DND-41 (cell line): ENCODE measurements at regions not wholly inside any gene's neighbourhood (a gene's known extent, or its start where the extent isn't known, plus 50 kb on each side); places are given as distances from the start of the nearest gene placed in this dataset.

Experiments
- ATAC-seq: fragments of 200-7000 bp; cut with Tn5 transposase; 3 replicates; pipeline ENCODE4 v1.9.1; 2021; ENCODE audit warnings: low read depth; ENCODE audit not compliant: insufficient read depth
- DNase-seq: peaks from one replicate; pipeline ENCODE4 v3.0.0-alpha.2; 2020
- H2AFZ ChIP-seq: 2 replicates; pipeline ENCODE4 v1.6.0; 2012; ENCODE audit warnings: low read depth, low read length
- H3K27ac ChIP-seq: 2 replicates; pipeline ENCODE4 v1.5.1; 2012; ENCODE audit warnings: low read length, inconsistent platforms
- H3K27me3 ChIP-seq: fragments of 200-600 bp; sonication (generic); 2 replicates; pipeline ENCODE4 v1.6.0; 2012; ENCODE audit warnings: low read length, mild to moderate bottlenecking, inconsistent platforms; ENCODE audit not compliant: insufficient read depth, poor library complexity
- H3K36me3 ChIP-seq: 2 replicates; pipeline ENCODE4 v1.5.1; 2012; ENCODE audit warnings: low read length, inconsistent platforms; ENCODE audit not compliant: insufficient read depth
- H3K4me1 ChIP-seq: 2 replicates; pipeline ENCODE4 v1.5.1; 2012; ENCODE audit warnings: mild to moderate bottlenecking, low read length; ENCODE audit not compliant: insufficient read depth
- H3K4me2 ChIP-seq: 2 replicates; pipeline ENCODE4 v1.6.0; 2012; ENCODE audit warnings: mild to moderate bottlenecking, moderate library complexity, low read length, inconsistent platforms; ENCODE audit not compliant: insufficient read depth
- H3K4me3 ChIP-seq, 2 experiments: fragments of 200-600 bp in 1 of 2; shearing (Covaris generic) in 1 of 2; 2 replicates each; pipeline ENCODE4 v1.5.1; 2012 to 2016; ENCODE audit warnings: inconsistent platforms in 2 of 2, low read length in 2 of 2, mild to moderate bottlenecking in 2 of 2, low read depth in 1 of 2, moderate library complexity in 1 of 2
- H3K79me2 ChIP-seq: 2 replicates; pipeline ENCODE4 v1.6.0; 2012; ENCODE audit warnings: low read length, inconsistent platforms; ENCODE audit not compliant: insufficient read depth
- H3K9ac ChIP-seq: 2 replicates; pipeline ENCODE4 v1.6.0; 2012; ENCODE audit warnings: low read depth, mild to moderate bottlenecking, inconsistent platforms, low read length, moderate library complexity
- H3K9me3 ChIP-seq: 2 replicates; pipeline ENCODE4 v1.5.1; 2012; ENCODE audit warnings: low read length, moderate library complexity, mild to moderate bottlenecking, inconsistent platforms; ENCODE audit not compliant: insufficient read depth, severe bottlenecking
- H4K20me1 ChIP-seq: 2 replicates; pipeline ENCODE4 v1.6.0; 2012; ENCODE audit warnings: low read length; ENCODE audit not compliant: insufficient read depth
- EZH2 ChIP-seq: IDR thresholded peaks from 3 replicates; pipeline ENCODE4 v1.6.1; 2012; ENCODE audit warnings: borderline replicate concordance, low read depth, mild to moderate bottlenecking, moderate library complexity, low read length, inconsistent platforms; ENCODE audit not compliant: severe bottlenecking
- TF ChIP-seq, protein P1 (sequence below): IDR thresholded peaks from 2 replicates; pipeline ENCODE4 v1.5.1; 2012; ENCODE audit warnings: borderline replicate concordance, low read length, moderate library complexity, mild to moderate bottlenecking; ENCODE audit not compliant: poor library complexity, severe bottlenecking; ENCODE audit errors: extremely low read depth

DNA sequence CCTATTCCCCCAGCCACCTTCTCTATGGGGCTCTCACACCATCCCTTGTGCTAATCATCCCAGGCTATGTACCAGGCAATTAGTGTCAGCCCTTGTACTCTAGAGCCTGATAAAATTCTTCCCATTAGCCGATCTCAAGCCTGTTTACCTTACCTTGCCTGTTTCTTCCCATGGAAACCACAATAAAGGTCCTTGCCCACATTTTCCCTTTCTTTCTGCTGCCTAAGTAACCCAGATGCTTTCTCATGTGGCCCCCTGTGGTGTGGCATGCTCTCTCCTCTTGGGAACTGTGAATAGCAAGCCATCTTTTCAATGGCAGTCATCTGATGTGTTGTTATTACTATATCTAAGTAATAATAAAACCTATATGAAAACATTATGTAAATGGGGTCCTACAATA lies 265.8 kb upstream of the ELAC2 start:
- no peak for TF ChIP-seq EZH2
- TF ChIP-seq, protein P1, sequence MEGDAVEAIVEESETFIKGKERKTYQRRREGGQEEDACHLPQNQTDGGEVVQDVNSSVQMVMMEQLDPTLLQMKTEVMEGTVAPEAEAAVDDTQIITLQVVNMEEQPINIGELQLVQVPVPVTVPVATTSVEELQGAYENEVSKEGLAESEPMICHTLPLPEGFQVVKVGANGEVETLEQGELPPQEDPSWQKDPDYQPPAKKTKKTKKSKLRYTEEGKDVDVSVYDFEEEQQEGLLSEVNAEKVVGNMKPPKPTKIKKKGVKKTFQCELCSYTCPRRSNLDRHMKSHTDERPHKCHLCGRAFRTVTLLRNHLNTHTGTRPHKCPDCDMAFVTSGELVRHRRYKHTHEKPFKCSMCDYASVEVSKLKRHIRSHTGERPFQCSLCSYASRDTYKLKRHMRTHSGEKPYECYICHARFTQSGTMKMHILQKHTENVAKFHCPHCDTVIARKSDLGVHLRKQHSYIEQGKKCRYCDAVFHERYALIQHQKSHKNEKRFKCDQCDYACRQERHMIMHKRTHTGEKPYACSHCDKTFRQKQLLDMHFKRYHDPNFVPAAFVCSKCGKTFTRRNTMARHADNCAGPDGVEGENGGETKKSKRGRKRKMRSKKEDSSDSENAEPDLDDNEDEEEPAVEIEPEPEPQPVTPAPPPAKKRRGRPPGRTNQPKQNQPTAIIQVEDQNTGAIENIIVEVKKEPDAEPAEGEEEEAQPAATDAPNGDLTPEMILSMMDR, result no peak
- Histone ChIP-seq H3K4me2 (no peak overlapping the region), H3K4me3 (no peak overlapping the region), H2AFZ (no peak overlapping the region), H3K9ac (no peak overlapping the region), H3K79me2 (no peaks in the 10 kb centered on the region), H3K9me3 (no peaks in the 10 kb centered on the region), H3K4me1 (no peaks in the 10 kb centered on the region), H4K20me1 (no peaks in the 10 kb centered on the region), H3K27ac (no peak overlapping the region), H3K27me3 (no peaks in the 10 kb centered on the region), H3K36me3 (no peaks in the 10 kb centered on the region)
- ATAC-seq (no peak), DNase-seq (no peak)

DNA sequence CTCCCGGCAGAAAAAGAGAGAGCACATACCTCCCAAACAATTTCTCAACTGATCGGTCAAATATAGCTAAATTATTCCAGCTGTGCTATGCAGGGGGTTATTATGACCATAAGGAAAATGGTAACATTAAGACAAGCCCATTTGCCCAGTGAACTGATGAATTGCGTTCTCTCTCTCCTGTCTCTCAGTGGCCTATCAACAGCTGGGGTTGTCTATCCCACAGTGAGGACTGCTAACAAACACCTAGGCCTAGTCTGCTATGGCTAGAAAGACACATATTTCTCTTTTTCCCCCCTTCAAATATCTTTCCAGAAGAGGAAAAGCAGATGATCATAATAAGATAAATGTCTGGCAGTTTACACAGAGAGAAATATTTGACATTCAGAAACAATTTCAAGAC lies 263.8 kb upstream of the ELAC2 start:
- Histone ChIP-seq H3K27ac (no peak overlapping the region), H3K4me1 (no peaks in the 10 kb centered on the region), H3K9ac (no peak overlapping the region), H3K4me3 (no peak overlapping the region), H3K27me3 (no peaks in the 10 kb centered on the region), H2AFZ (no peak overlapping the region), H3K36me3 (no peaks in the 10 kb centered on the region), H3K9me3 (no peaks in the 10 kb centered on the region), H4K20me1 (no peaks in the 10 kb centered on the region), H3K79me2 (no peaks in the 10 kb centered on the region), H3K4me2 (no peak overlapping the region)
- ATAC-seq (no peak), DNase-seq (no peak)
- no peak for TF ChIP-seq EZH2
- TF ChIP-seq, protein P1, result no peak

- TF ChIP-seq, protein P1, result no peak
- no peak for TF ChIP-seq EZH2
- no peaks in the 10 kb centered on the region for H3K9me3 ChIP-seq
- H3K4me1 ChIP-seq, result no peaks in the 10 kb centered on the region
- H3K79me2 ChIP-seq, result no peaks in the 10 kb centered on the region
- no peak for DNase-seq
- H3K4me3 ChIP-seq, result no peak overlapping the region
- no peaks in the 10 kb centered on the region for H3K27me3 ChIP-seq
- H2AFZ ChIP-seq, result no peak overlapping the region
- no peaks in the 10 kb centered on the region for H3K36me3 ChIP-seq
- ATAC-seq, result no peak
- no peak overlapping the region for H3K9ac ChIP-seq
- H3K4me2 ChIP-seq, result no peak overlapping the region
- no peaks in the 10 kb centered on the region for H4K20me1 ChIP-seq
- no peak overlapping the region for H3K27ac ChIP-seq
Measured at GRCh38 chr17:13273806-13274205, 256.0 kb upstream of the ELAC2 start.

GRCh38 chr17:13272296-13272695 lies 254.5 kb upstream of the ELAC2 start:
- Histone ChIP-seq H3K4me2 (no peak overlapping the region), H3K27me3 (no peaks in the 10 kb centered on the region), H2AFZ (no peak overlapping the region), H4K20me1 (no peaks in the 10 kb centered on the region), H3K27ac (no peak overlapping the region), H3K79me2 (no peaks in the 10 kb centered on the region), H3K9me3 (no peaks in the 10 kb centered on the region), H3K4me1 (no peaks in the 10 kb centered on the region), H3K36me3 (no peaks in the 10 kb centered on the region), H3K9ac (no peak overlapping the region), H3K4me3 (no peak overlapping the region)
- DNase-seq (no peak), ATAC-seq (no peak)
- no peak for TF ChIP-seq EZH2
- TF ChIP-seq, protein P1, result no peak
